WTC11 (cell line): ENCODE measurements at regions not wholly inside any gene's neighbourhood (a gene's known extent, or its start where the extent isn't known, plus 50 kb on each side); places are given as distances from the start of the nearest gene placed in this dataset.
"Not testable (repeated sequence)": the region's sequence is repeated elsewhere in the genome, so short reads cannot be mapped to it uniquely, and the experiment has no call there.

Experiments used
- ATF1 ChIP-seq: sonication (generic); formaldehyde crosslinking; IDR thresholded peaks from 2 replicates; pipeline ENCODE4 v1.8.1; 2023; ENCODE audit warnings: mild to moderate bottlenecking, moderate library complexity, missing genetic modification reagents
- EMX1 ChIP-seq: fragments of 250-450 bp; sonication (Bioruptor Pico); IDR thresholded peaks from 2 replicates; pipeline ENCODE4 v1.8.0; 2021; ENCODE audit warnings: mild to moderate bottlenecking
- HMGXB4 ChIP-seq: sonication (generic); formaldehyde crosslinking; IDR thresholded peaks from 2 replicates; pipeline ENCODE4 v1.8.1; 2023; ENCODE audit warnings: mild to moderate bottlenecking, moderate library complexity, missing genetic modification reagents
- NR2C2 ChIP-seq: sonication (generic); formaldehyde crosslinking; IDR thresholded peaks from 2 replicates; pipeline ENCODE4 v1.8.0; 2022; ENCODE audit warnings: mild to moderate bottlenecking, missing genetic modification reagents
- SP1 ChIP-seq: sonication (generic); formaldehyde crosslinking; conservative IDR thresholded peaks from 2 replicates; pipeline ENCODE4 v1.8.1; 2022; ENCODE audit warnings: missing genetic modification reagents
- TEAD1 ChIP-seq: sonication (generic); formaldehyde crosslinking; IDR thresholded peaks from 2 replicates; pipeline ENCODE4 v1.8.0; 2022; ENCODE audit warnings: mild to moderate bottlenecking, missing genetic modification reagents
- ZNF219 ChIP-seq: sonication (generic); formaldehyde crosslinking; IDR thresholded peaks from 2 replicates; pipeline ENCODE4 v1.8.0; 2023; ENCODE audit warnings: missing genetic modification reagents, mild to moderate bottlenecking, borderline replicate concordance
- ZNF232 ChIP-seq: sonication (generic); formaldehyde crosslinking; IDR thresholded peaks from 2 replicates; pipeline ENCODE4 v1.8.0; 2022; ENCODE audit warnings: mild to moderate bottlenecking, missing genetic modification reagents
- ZNF396 ChIP-seq: fragments of 250-450 bp; sonication (Bioruptor Pico); IDR thresholded peaks from 2 replicates; pipeline ENCODE4 v1.8.0; 2021; ENCODE audit warnings: mild to moderate bottlenecking, moderate library complexity, borderline replicate concordance
- ZNF423 ChIP-seq: fragments of 250-450 bp; sonication (Bioruptor Pico); IDR thresholded peaks from 2 replicates; pipeline ENCODE4 v2.1.2; 2022; ENCODE audit warnings: mild to moderate bottlenecking, moderate library complexity
- TF ChIP-seq, protein P1 (sequence below): fragments of 200-600 bp; IDR thresholded peaks from 2 replicates; pipeline ENCODE4 v1.8.0; 2022; ENCODE audit warnings: antibody characterized with exemption
- TF ChIP-seq, protein P2 (sequence below): sonication (generic); formaldehyde crosslinking; IDR thresholded peaks from 2 replicates; pipeline ENCODE4 v1.8.0; 2022; ENCODE audit warnings: mild to moderate bottlenecking, missing genetic modification reagents
- TF ChIP-seq, protein P3 (sequence below): sonication (generic); formaldehyde crosslinking; IDR thresholded peaks from 2 replicates; pipeline ENCODE4 v1.8.0; 2022; ENCODE audit warnings: mild to moderate bottlenecking, missing genetic modification reagents

- TF ChIP-seq HMGXB4 (CRISPR knock-in tag); ZNF232; ZNF423; ZNF219; SP1 (CRISPR knock-in tag); ATF1 (CRISPR knock-in tag); NR2C2 (CRISPR knock-in tag); TEAD1; EMX1 (CRISPR knock-in tag); ZNF396 (CRISPR knock-in tag): not testable (repeated sequence)
- TF ChIP-seq, protein P1, sequence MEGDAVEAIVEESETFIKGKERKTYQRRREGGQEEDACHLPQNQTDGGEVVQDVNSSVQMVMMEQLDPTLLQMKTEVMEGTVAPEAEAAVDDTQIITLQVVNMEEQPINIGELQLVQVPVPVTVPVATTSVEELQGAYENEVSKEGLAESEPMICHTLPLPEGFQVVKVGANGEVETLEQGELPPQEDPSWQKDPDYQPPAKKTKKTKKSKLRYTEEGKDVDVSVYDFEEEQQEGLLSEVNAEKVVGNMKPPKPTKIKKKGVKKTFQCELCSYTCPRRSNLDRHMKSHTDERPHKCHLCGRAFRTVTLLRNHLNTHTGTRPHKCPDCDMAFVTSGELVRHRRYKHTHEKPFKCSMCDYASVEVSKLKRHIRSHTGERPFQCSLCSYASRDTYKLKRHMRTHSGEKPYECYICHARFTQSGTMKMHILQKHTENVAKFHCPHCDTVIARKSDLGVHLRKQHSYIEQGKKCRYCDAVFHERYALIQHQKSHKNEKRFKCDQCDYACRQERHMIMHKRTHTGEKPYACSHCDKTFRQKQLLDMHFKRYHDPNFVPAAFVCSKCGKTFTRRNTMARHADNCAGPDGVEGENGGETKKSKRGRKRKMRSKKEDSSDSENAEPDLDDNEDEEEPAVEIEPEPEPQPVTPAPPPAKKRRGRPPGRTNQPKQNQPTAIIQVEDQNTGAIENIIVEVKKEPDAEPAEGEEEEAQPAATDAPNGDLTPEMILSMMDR = not testable (repeated sequence)
- TF ChIP-seq, protein P2, sequence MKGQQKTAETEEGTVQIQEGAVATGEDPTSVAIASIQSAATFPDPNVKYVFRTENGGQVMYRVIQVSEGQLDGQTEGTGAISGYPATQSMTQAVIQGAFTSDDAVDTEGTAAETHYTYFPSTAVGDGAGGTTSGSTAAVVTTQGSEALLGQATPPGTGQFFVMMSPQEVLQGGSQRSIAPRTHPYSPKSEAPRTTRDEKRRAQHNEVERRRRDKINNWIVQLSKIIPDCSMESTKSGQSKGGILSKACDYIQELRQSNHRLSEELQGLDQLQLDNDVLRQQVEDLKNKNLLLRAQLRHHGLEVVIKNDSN (CRISPR knock-in tag) = not testable (repeated sequence)
- TF ChIP-seq, protein P3, sequence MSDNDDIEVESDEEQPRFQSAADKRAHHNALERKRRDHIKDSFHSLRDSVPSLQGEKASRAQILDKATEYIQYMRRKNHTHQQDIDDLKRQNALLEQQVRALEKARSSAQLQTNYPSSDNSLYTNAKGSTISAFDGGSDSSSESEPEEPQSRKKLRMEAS (CRISPR knock-in tag) = not testable (repeated sequence)
These were observed 58.6 kb upstream of the ANKRD20A1 start for GRCh38 chr9:67800170-67800569.
